WTC11 (cell line): ENCODE measurements at regions not wholly inside any gene's neighbourhood (a gene's known extent, or its start where the extent isn't known, plus 50 kb on each side); places are given as distances from the start of the nearest gene placed in this dataset.

Source experiments
- ATAC-seq: fragments of 200-7000 bp; cut with Tn5 transposase; 2 replicates; pipeline ENCODE4 v1.10.0; 2021; ENCODE audit warnings: mild to moderate bottlenecking, moderate library complexity
- CTCF ChIA-PET: fragments of 300-600 bp; sonication (Branson Sonifier 250); formaldehyde crosslinking; loops from one replicate; lab custom pipeline; 2021; ENCODE audit warnings: antibody characterized with exemption; lab: Charles Lee
- POLR2A ChIA-PET: fragments of 350-600 bp; sonication (Branson Sonifier 250); formaldehyde crosslinking; loops from one replicate; lab custom pipeline; 2021; ENCODE audit warnings: antibody characterized with exemption; lab: Charles Lee
- DNase-seq: peaks from one replicate; pipeline ENCODE4 v3.0.0; 2021; ENCODE audit warnings: low spot score
- H3K27ac Mint-ChIP-seq: 2 replicates; pipeline ENCODE4 v1.8.0; 2021; ENCODE audit warnings: mixed read lengths
- H3K27me3 Mint-ChIP-seq: 2 replicates; pipeline ENCODE4 v1.8.0; 2021; ENCODE audit warnings: low read depth, mild to moderate bottlenecking, moderate library complexity, mixed read lengths
- H3K36me3 Mint-ChIP-seq: 2 replicates; pipeline ENCODE4 v1.8.0; 2021; ENCODE audit warnings: mixed read lengths
- H3K4me1 Mint-ChIP-seq: 2 replicates; pipeline ENCODE4 v1.8.0; 2022; ENCODE audit warnings: mixed read lengths
- H3K4me3 Mint-ChIP-seq: 2 replicates; pipeline ENCODE4 v1.8.0; 2021; ENCODE audit warnings: mild to moderate bottlenecking, moderate library complexity, mixed read lengths
- H3K9me3 Mint-ChIP-seq: 2 replicates; pipeline ENCODE4 v1.8.0; 2021; ENCODE audit warnings: mixed read lengths
- ATF2 ChIP-seq: sonication (generic); formaldehyde crosslinking; IDR thresholded peaks from 2 replicates; pipeline ENCODE4 v1.8.1; 2022; ENCODE audit warnings: low read depth, missing genetic modification reagents, borderline replicate concordance
- ATF3 ChIP-seq: sonication (generic); formaldehyde crosslinking; conservative IDR thresholded peaks from 2 replicates; pipeline ENCODE4 v1.8.1; 2022; ENCODE audit warnings: mild to moderate bottlenecking, missing genetic modification reagents
- E2F4 ChIP-seq: sonication (generic); formaldehyde crosslinking; IDR thresholded peaks from 2 replicates; pipeline ENCODE4 v1.8.1; 2022; ENCODE audit warnings: low read depth, mild to moderate bottlenecking, moderate library complexity, missing genetic modification reagents, borderline replicate concordance
- E2F5 ChIP-seq: sonication (generic); formaldehyde crosslinking; IDR thresholded peaks from 2 replicates; pipeline ENCODE4 v1.8.1; 2022; ENCODE audit warnings: mild to moderate bottlenecking, moderate library complexity, missing genetic modification reagents
- EMX1 ChIP-seq: fragments of 250-450 bp; sonication (Bioruptor Pico); IDR thresholded peaks from 2 replicates; pipeline ENCODE4 v1.8.0; 2021; ENCODE audit warnings: mild to moderate bottlenecking
- FOXJ3 ChIP-seq: sonication (generic); formaldehyde crosslinking; IDR thresholded peaks from 2 replicates; pipeline ENCODE4 v1.9.0; 2021; ENCODE audit warnings: missing genetic modification reagents, mild to moderate bottlenecking, borderline replicate concordance
- GTF2I ChIP-seq: fragments of 250-450 bp; sonication (Bioruptor Pico); conservative IDR thresholded peaks from 2 replicates; pipeline ENCODE4 v1.4.0; 2021; ENCODE audit warnings: mild to moderate bottlenecking
- KAT7 ChIP-seq: sonication (generic); formaldehyde crosslinking; IDR thresholded peaks from 2 replicates; pipeline ENCODE4 v1.8.1; 2023; ENCODE audit warnings: missing genetic modification reagents, mild to moderate bottlenecking, borderline replicate concordance
- MXD4 ChIP-seq: fragments of 250-450 bp; sonication (Bioruptor Pico); IDR thresholded peaks from 2 replicates; pipeline ENCODE4 v1.8.0; 2021; ENCODE audit warnings: mild to moderate bottlenecking, moderate library complexity, borderline replicate concordance
- NFYB ChIP-seq: sonication (generic); formaldehyde crosslinking; conservative IDR thresholded peaks from 2 replicates; pipeline ENCODE4 v1.8.0; 2022; ENCODE audit warnings: low read depth, missing genetic modification reagents
- USF1 ChIP-seq: sonication (generic); formaldehyde crosslinking; IDR thresholded peaks from 2 replicates; pipeline ENCODE4 v1.8.0; 2022; ENCODE audit warnings: mild to moderate bottlenecking, missing genetic modification reagents
- ZBTB43 ChIP-seq: sonication (generic); formaldehyde crosslinking; IDR thresholded peaks from 2 replicates; pipeline ENCODE4 v1.8.1; 2023; ENCODE audit warnings: mild to moderate bottlenecking, missing genetic modification reagents
- ZNF263 ChIP-seq: sonication (generic); formaldehyde crosslinking; IDR thresholded peaks from 2 replicates; pipeline ENCODE4 v1.8.1; 2022; ENCODE audit warnings: low read depth, mild to moderate bottlenecking, moderate library complexity, missing genetic modification reagents
- ZNF281 ChIP-seq: sonication (generic); formaldehyde crosslinking; IDR thresholded peaks from 2 replicates; pipeline ENCODE4 v1.8.0; 2023; ENCODE audit warnings: mild to moderate bottlenecking, missing genetic modification reagents
- ZNF317 ChIP-seq: sonication (generic); formaldehyde crosslinking; IDR thresholded peaks from 2 replicates; pipeline ENCODE4 v1.8.1; 2023; ENCODE audit warnings: low read depth, mild to moderate bottlenecking, moderate library complexity, missing genetic modification reagents, borderline replicate concordance
- ZNF532 ChIP-seq: fragments of 250-450 bp; sonication (Bioruptor Pico); IDR thresholded peaks from 2 replicates; pipeline ENCODE4 v1.9.0; 2021; ENCODE audit warnings: mild to moderate bottlenecking, borderline replicate concordance

- TF ChIP-seq ATF3 (CRISPR knock-in tag) (no peak), ATF2 (CRISPR knock-in tag) (no peak), FOXJ3 (CRISPR knock-in tag) (no peak), E2F4 (no peak), EMX1 (CRISPR knock-in tag) (no peak), E2F5 (CRISPR knock-in tag) (no peak), ZNF281 (no peak), GTF2I (CRISPR knock-in tag) (no peak), ZNF532 (no peak), KAT7 (CRISPR knock-in tag) (no peak), USF1 (CRISPR knock-in tag) (no peak), ZNF263 (no peak), MXD4 (CRISPR knock-in tag) (no peak), ZNF317 (CRISPR knock-in tag) (no peak), ZBTB43 (CRISPR knock-in tag) (no peak), NFYB (CRISPR knock-in tag) (no peak)
- CTCF ChIA-PET, result no interaction called here
- Mint-ChIP-seq H3K27me3 (no peaks in the 10 kb centered on the region), H3K4me3 (no peak overlapping the region), H3K4me1 (peaks cover 24% of the 10 kb centered on the region), H3K27ac (no peak overlapping the region), H3K9me3 (peaks cover 3% of the 10 kb centered on the region), H3K36me3 (no peaks in the 10 kb centered on the region)
- ATAC-seq (no peak), DNase-seq (no peak)
- POLR2A ChIA-PET, result no interaction called here
Observed at GRCh38 chr2:177317443-177317842, 52.9 kb upstream of the NFE2L2 start.
